Testis (tissue), 2 donors: ENCODE measurements at regions not wholly inside any gene's neighbourhood (a gene's known extent, or its start where the extent isn't known, plus 50 kb on each side); places are given as distances from the start of the nearest gene placed in this dataset.

Source experiments
- DNase-seq: peaks from one replicate; pipeline ENCODE4 v3.0.0-alpha.2; 2019
- H3K27ac ChIP-seq, 2 donors: fragments of 200-600 bp; sonication (generic); one replicate each; pipeline ENCODE4 v1.5.1; 2019
- H3K27me3 ChIP-seq: fragments of 200-600 bp; sonication (generic); one replicate; pipeline ENCODE4 v1.5.1; 2019
- H3K36me3 ChIP-seq: fragments of 200-600 bp; sonication (generic); one replicate; pipeline ENCODE4 v1.5.1; 2017; ENCODE audit warnings: low read depth; ENCODE audit errors: missing control alignments
- H3K4me1 ChIP-seq: fragments of 200-600 bp; sonication (generic); one replicate; pipeline ENCODE4 v1.5.1; 2019
- H3K4me3 ChIP-seq, 2 donors: fragments of 200-600 bp; sonication (generic); one replicate each; pipeline ENCODE4 v1.5.1; 2017 to 2019
- H3K9me3 ChIP-seq: fragments of 200-600 bp; sonication (generic); one replicate; pipeline ENCODE4 v1.5.1; 2017
- POLR2A ChIP-seq: fragments of 450-650 bp; IDR thresholded peaks from one replicate; pipeline ENCODE4 v1.6.1; 2017; ENCODE audit warnings: antibody characterized with exemption, mild to moderate bottlenecking, moderate library complexity
- WGBS, 2 donors: methylation state at CpG; one replicate each; pipeline ENCODE4 v1.1.5; 2018; 5-methylcytosine and 5-hydroxymethylcytosine counted together
- intact Hi-C: fragments of 100-400 bp; cut with DNase I; formaldehyde crosslinking; loops from one replicate; pipeline ENCODE4 v1.15.1; 2023; ENCODE audit warnings: low total_unique reads
- TF ChIP-seq, protein P1 (sequence below), 3 experiments: fragments of 450-650 bp in 2 of 3; fragments of 200-600 bp in 1 of 3; sonication (generic) in 1 of 3; IDR thresholded peaks; one replicate each; pipeline ENCODE4 v1.5.1; 2016 to 2019; ENCODE audit warnings: antibody characterized with exemption in 3 of 3, mild to moderate bottlenecking in 2 of 3, moderate library complexity in 1 of 3

DNA sequence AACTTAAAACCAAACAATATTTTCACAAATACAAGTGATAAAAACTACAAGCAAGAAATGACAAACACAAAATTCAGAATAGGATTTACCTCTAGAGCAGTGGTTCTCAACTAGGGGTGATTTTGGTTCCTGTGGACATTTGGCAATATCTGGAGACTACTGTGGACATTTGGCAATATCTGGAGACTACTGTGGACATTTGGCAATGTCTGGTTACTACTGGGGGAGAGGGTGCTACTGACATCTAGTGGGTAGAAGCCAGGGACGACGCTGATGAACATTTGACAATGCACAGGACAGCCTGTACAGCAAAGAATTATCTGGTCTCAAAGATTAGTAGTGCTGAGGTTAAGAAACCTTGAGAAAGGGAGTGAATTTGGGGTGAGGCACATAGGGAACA lies 169.8 kb downstream of the CLCN4 start:
- Histone ChIP-seq H3K36me3 (no peaks in the 10 kb centered on the region), H3K27ac (no peak overlapping the region), H3K4me3 (no peak overlapping the region), H3K9me3 (no peaks in the 10 kb centered on the region), H3K27me3 (no peaks in the 10 kb centered on the region), H3K4me1 (no peaks in the 10 kb centered on the region)
- peak; percentile 57 for DNase-seq
- intact Hi-C loops = no loop called here
- WGBS, 2 donors = 31 to 32% methylated on average over 2 of the region's 2 CpGs
- TF ChIP-seq, protein P1, sequence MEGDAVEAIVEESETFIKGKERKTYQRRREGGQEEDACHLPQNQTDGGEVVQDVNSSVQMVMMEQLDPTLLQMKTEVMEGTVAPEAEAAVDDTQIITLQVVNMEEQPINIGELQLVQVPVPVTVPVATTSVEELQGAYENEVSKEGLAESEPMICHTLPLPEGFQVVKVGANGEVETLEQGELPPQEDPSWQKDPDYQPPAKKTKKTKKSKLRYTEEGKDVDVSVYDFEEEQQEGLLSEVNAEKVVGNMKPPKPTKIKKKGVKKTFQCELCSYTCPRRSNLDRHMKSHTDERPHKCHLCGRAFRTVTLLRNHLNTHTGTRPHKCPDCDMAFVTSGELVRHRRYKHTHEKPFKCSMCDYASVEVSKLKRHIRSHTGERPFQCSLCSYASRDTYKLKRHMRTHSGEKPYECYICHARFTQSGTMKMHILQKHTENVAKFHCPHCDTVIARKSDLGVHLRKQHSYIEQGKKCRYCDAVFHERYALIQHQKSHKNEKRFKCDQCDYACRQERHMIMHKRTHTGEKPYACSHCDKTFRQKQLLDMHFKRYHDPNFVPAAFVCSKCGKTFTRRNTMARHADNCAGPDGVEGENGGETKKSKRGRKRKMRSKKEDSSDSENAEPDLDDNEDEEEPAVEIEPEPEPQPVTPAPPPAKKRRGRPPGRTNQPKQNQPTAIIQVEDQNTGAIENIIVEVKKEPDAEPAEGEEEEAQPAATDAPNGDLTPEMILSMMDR (IDR thresholded peaks at IDR 0.05) = peak in 1 of 3 experiments; percentile 19
- TF ChIP-seq POLR2A = no peak

- TF ChIP-seq, protein P1 (IDR thresholded peaks at IDR 0.05) = no peak
- no peak for TF ChIP-seq POLR2A
- intact Hi-C loops = no loop called here
- Histone ChIP-seq H3K4me3 (no peak overlapping the region), H3K4me1 (no peaks in the 10 kb centered on the region), H3K36me3 (no peaks in the 10 kb centered on the region), H3K27ac (no peak overlapping the region), H3K9me3 (no peaks in the 10 kb centered on the region), H3K27me3 (no peaks in the 10 kb centered on the region)
- WGBS, 2 donors = 45 to 68% methylated on average over 2 to 7 of the region's 7 CpGs
- no peak for DNase-seq
These were observed 170.9 kb downstream of the CLCN4 start for GRCh38 chrX:10327651-10328050.

DNA sequence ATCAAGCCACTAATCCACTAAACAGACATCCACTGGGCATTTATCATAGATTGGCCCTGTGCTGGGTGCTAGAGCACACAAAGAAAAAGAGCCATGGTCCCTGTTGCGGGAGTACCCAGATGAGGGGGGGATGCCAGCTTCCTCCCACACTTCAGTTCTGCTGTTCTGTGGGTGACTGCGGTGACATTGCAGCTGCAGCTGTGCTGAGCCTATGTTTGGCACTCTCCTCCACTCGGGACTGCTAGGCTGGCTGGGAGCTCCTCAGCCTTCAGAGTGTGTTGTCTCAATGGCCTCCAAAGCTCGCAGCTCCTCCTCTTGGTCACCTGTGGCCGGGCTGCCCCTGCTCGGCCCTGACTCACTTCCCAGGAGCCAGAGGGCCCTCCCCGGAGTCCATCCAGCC lies 173.2 kb downstream of the CLCN4 start:
- TF ChIP-seq, protein P1 (IDR thresholded peaks at IDR 0.05) = no peak
- no peak for TF ChIP-seq POLR2A
- no peaks in the 10 kb centered on the region for H3K36me3 ChIP-seq
- no peak for DNase-seq
- no peaks in the 10 kb centered on the region for H3K27me3 ChIP-seq
- WGBS, 2 donors = 84 to 100% methylated on average over 1 to 6 of the region's 7 CpGs
- H3K4me1 ChIP-seq = no peaks in the 10 kb centered on the region
- intact Hi-C loops = no loop called here
- no peak overlapping the region for H3K4me3 ChIP-seq
- no peak overlapping the region for H3K27ac ChIP-seq
- H3K9me3 ChIP-seq = no peaks in the 10 kb centered on the region

GRCh38 chrX:10341309-10341708 lies 184.5 kb downstream of the CLCN4 start:
- Histone ChIP-seq H3K9me3 (no peaks in the 10 kb centered on the region), H3K4me3 (no peak overlapping the region), H3K27me3 (no peaks in the 10 kb centered on the region), H3K4me1 (no peaks in the 10 kb centered on the region), H3K27ac (no peak overlapping the region), H3K36me3 (no peaks in the 10 kb centered on the region)
- intact Hi-C loops = no loop called here
- TF ChIP-seq POLR2A = no peak
- TF ChIP-seq, protein P1 (IDR thresholded peaks at IDR 0.05) = no peak
- 93 to 96% methylated on average over 4 to 5 of the region's 5 CpGs for WGBS, 2 donors
- no peak for DNase-seq

- no peaks in the 10 kb centered on the region for H3K9me3 ChIP-seq
- no peaks in the 10 kb centered on the region for H3K27me3 ChIP-seq
- TF ChIP-seq, protein P1 (IDR thresholded peaks at IDR 0.05) = no peak
- TF ChIP-seq POLR2A = no peak
- H3K27ac ChIP-seq = no peak overlapping the region
- no peaks in the 10 kb centered on the region for H3K4me1 ChIP-seq
- intact Hi-C loops = no loop called here
- no peak for DNase-seq
- H3K4me3 ChIP-seq = no peak overlapping the region
- no peaks in the 10 kb centered on the region for H3K36me3 ChIP-seq
These were observed 193.4 kb downstream of the CLCN4 start for GRCh38 chrX:10350221-10350620.
